SK-N-SH treated with all-trans-retinoic acid at 6 μM for 48 hours (cell line): ENCODE measurements at regions not wholly inside any gene's neighbourhood (a gene's known extent, or its start where the extent isn't known, plus 50 kb on each side); places are given as distances from the start of the nearest gene placed in this dataset.

Source experiments
- ARNTL ChIP-seq: fragments of 450-650 bp; formaldehyde crosslinking; IDR thresholded peaks from 2 replicates; pipeline ENCODE4 v1.5.0; 2020; ENCODE audit warnings: low read depth, mild to moderate bottlenecking, moderate library complexity, borderline replicate concordance
- CSRNP3 ChIP-seq: fragments of 250-450 bp; sonication (Bioruptor Pico); IDR thresholded peaks from 2 replicates; pipeline ENCODE4 v1.5.1; 2021; ENCODE audit warnings: mild to moderate bottlenecking, moderate library complexity
- TCF4 ChIP-seq: fragments of 250-450 bp; sonication (Bioruptor Pico); IDR thresholded peaks from 2 replicates; pipeline ENCODE4 v1.8.0; 2021; ENCODE audit warnings: mild to moderate bottlenecking, moderate library complexity, borderline replicate concordance
- ZFP3 ChIP-seq: fragments of 250-450 bp; sonication (Bioruptor Pico); IDR thresholded peaks from 2 replicates; pipeline ENCODE4 v1.5.0; 2020; ENCODE audit warnings: mild to moderate bottlenecking, moderate library complexity
- ZFP30 ChIP-seq: fragments of 450-650 bp; formaldehyde crosslinking; IDR thresholded peaks from 2 replicates; pipeline ENCODE4 v1.5.0; 2022; ENCODE audit warnings: mild to moderate bottlenecking, moderate library complexity
- ZNF565 ChIP-seq: fragments of 450-650 bp; formaldehyde crosslinking; conservative IDR thresholded peaks from 2 replicates; pipeline ENCODE4 v1.5.0; 2020; ENCODE audit warnings: low read depth, mild to moderate bottlenecking, moderate library complexity

GRCh38 chr13:85028035-85028434, 771.2 kb downstream of the SLITRK6 start:
- TF ChIP-seq CSRNP3 (no peak), ARNTL (CRISPR knock-in tag) (no peak), TCF4 (CRISPR knock-in tag) (no peak), ZFP30 (CRISPR knock-in tag) (no peak), ZNF565 (CRISPR knock-in tag) (no peak), ZFP3 (no peak)
